Liver (tissue), 8 donors: ENCODE measurements at regions not wholly inside any gene's neighbourhood (a gene's known extent, or its start where the extent isn't known, plus 50 kb on each side); places are given as distances from the start of the nearest gene placed in this dataset.

Experiments used
- DNase-seq: peaks from one replicate; pipeline ENCODE4 v3.0.0-alpha.2; 2017; ENCODE audit warnings: low spot score
- H3K27ac ChIP-seq, 2 donors: one replicate each; pipeline ENCODE4 v1.7.0; 2013; ENCODE audit warnings: inconsistent platforms in 2 of 2, low read length in 2 of 2, control low read depth in 1 of 2, low read depth in 1 of 2, mild to moderate bottlenecking in 1 of 2
- H3K27me3 ChIP-seq, 4 donors: one replicate each; pipeline versions ENCODE4 v1.6.1 to v1.7.0; 2013; ENCODE audit warnings: low read length in 3 of 4, inconsistent platforms in 1 of 4, mild to moderate bottlenecking in 1 of 4, moderate library complexity in 1 of 4; ENCODE audit not compliant: control insufficient read depth in 4 of 4, insufficient read depth in 4 of 4
- H3K36me3 ChIP-seq, 4 donors: one replicate each; pipeline versions ENCODE4 v1.6.1 to v1.7.0; 2013; ENCODE audit warnings: low read length in 3 of 4, mild to moderate bottlenecking in 3 of 4, low read depth in 1 of 4, moderate library complexity in 1 of 4; ENCODE audit not compliant: control insufficient read depth in 4 of 4, insufficient read depth in 3 of 4
- H3K4me1 ChIP-seq, 4 donors: one replicate each; pipeline versions ENCODE4 v1.6.1 to v1.7.0; 2013; ENCODE audit warnings: low read length in 3 of 4, mild to moderate bottlenecking in 3 of 4, moderate library complexity in 1 of 4; ENCODE audit not compliant: control insufficient read depth in 4 of 4, insufficient read depth in 4 of 4
- H3K4me3 ChIP-seq, 3 donors: one replicate each; pipeline versions ENCODE4 v1.6.1 to v1.7.0; 2013; ENCODE audit warnings: low read length in 3 of 3, control low read depth in 1 of 3, low read depth in 1 of 3, mild to moderate bottlenecking in 1 of 3
- H3K9ac ChIP-seq, 2 donors: one replicate each; pipeline ENCODE4 v1.7.0; 2013; ENCODE audit warnings: low read length in 2 of 2, mild to moderate bottlenecking in 2 of 2, moderate library complexity in 2 of 2, control low read depth in 1 of 2, low read depth in 1 of 2
- H3K9me3 ChIP-seq, 4 donors: one replicate each; pipeline versions ENCODE4 v1.6.1 to v1.7.0; 2013; ENCODE audit warnings: low read length in 3 of 4; ENCODE audit not compliant: control insufficient read depth in 4 of 4
- EGR1 ChIP-seq, 2 donors: IDR thresholded peaks; 2 replicates each; pipeline ENCODE4 v1.6.1; 2016 to 2018; ENCODE audit warnings: antibody characterized with exemption in 2 of 2, low read depth in 2 of 2
- FOXA1 ChIP-seq: IDR thresholded peaks from 2 replicates; pipeline ENCODE4 v1.6.1; 2016; ENCODE audit warnings: antibody characterized with exemption
- FOXA2 ChIP-seq: IDR thresholded peaks from 2 replicates; pipeline ENCODE4 v1.6.1; 2016; ENCODE audit warnings: antibody characterized with exemption
- GABPA ChIP-seq, 2 donors: IDR thresholded peaks in 1 of 2; conservative IDR thresholded peaks in 1 of 2; 2 replicates each; pipeline ENCODE4 v1.6.1; 2016; ENCODE audit warnings: antibody characterized with exemption in 2 of 2, mild to moderate bottlenecking in 1 of 2, moderate library complexity in 1 of 2
- HNF4G ChIP-seq: IDR thresholded peaks from 2 replicates; pipeline ENCODE4 v1.6.1; 2016; ENCODE audit warnings: antibody characterized with exemption
- NR2F2 ChIP-seq: IDR thresholded peaks from 2 replicates; pipeline ENCODE4 v1.6.1; 2016; ENCODE audit warnings: antibody characterized with exemption
- RAD21 ChIP-seq, 2 donors: IDR thresholded peaks; 2 replicates each; pipeline ENCODE4 v1.6.1; 2016; ENCODE audit warnings: antibody characterized with exemption in 2 of 2, mild to moderate bottlenecking in 2 of 2
- RXRA ChIP-seq, 2 donors: IDR thresholded peaks; 2 replicates each; pipeline ENCODE4 v1.6.1; 2017 to 2018; ENCODE audit warnings: antibody characterized with exemption in 2 of 2, mild to moderate bottlenecking in 1 of 2
- SP1 ChIP-seq: IDR thresholded peaks from 2 replicates; pipeline ENCODE4 v1.6.1; 2018; ENCODE audit warnings: antibody characterized with exemption, mild to moderate bottlenecking
- TAF1 ChIP-seq: conservative IDR thresholded peaks from 2 replicates; pipeline ENCODE4 v1.6.1; 2016; ENCODE audit warnings: antibody characterized with exemption, mild to moderate bottlenecking
- YY1 ChIP-seq: IDR thresholded peaks from 2 replicates; pipeline ENCODE4 v1.6.1; 2016; ENCODE audit warnings: antibody characterized with exemption, mild to moderate bottlenecking
- WGBS: extraction: QIAGEN DNeasy Blood & Tissue Kit; methylation state at CpG from one replicate; pipeline ENCODE4 v1.1.7; 2013; 5-methylcytosine and 5-hydroxymethylcytosine counted together
- TF ChIP-seq, protein P1 (sequence below): IDR thresholded peaks from 2 replicates; pipeline ENCODE4 v1.6.1; 2016; ENCODE audit warnings: antibody characterized with exemption
- TF ChIP-seq, protein P2 (sequence below): IDR thresholded peaks from 2 replicates; pipeline ENCODE4 v1.6.1; 2016; ENCODE audit warnings: antibody characterized with exemption
- TF ChIP-seq, protein P3 (sequence below): fragments of 150-350 bp; IDR thresholded peaks from 2 replicates; pipeline ENCODE4 v1.5.1; 2017; ENCODE audit warnings: improper control_type of control experiment, low read depth, low read length; ENCODE audit not compliant: missing input control
- TF ChIP-seq, protein P4 (sequence below): IDR thresholded peaks from 2 replicates; pipeline ENCODE4 v1.6.1; 2016; ENCODE audit warnings: antibody characterized with exemption
- TF ChIP-seq, protein P5 (sequence below): IDR thresholded peaks from 2 replicates; pipeline ENCODE4 v1.6.1; 2016; ENCODE audit warnings: antibody characterized with exemption, mild to moderate bottlenecking
- donor health status: healthy.
- donor health status: healthy.
- donor health status: healthy.
- donor health status: healthy.
- donor health status: healthy.

DNA sequence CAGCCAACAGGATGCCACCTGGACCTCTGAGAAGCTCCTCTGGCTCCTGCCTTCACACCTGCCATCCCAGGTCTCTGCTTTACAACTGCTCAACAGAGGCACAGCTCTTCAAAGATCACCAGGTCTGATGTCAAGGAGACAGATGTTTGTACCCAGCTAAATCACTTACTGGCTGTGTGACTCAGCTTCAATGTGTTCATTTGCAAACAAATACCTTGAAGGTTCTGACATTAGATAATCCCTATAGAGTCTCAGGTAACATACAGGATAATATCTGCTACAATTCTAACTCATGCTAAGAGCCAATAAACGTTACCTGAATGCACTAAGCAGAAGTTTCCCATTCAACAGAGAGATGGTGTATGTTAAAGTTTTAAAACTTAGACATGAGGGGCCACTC is 163.4 kb upstream of the IGF1R start:
- 44% methylated on average over 1 of the region's 1 CpG for WGBS
- peaks cover 1 to 4% (median 3%) of the 10 kb centered on the region in 4 donors for H3K9me3 ChIP-seq
- no peak overlapping the region for H3K27ac ChIP-seq
- TF ChIP-seq FOXA2 (no peak), EGR1 (IDR thresholded peaks at IDR 0.05; ENCODE audit: low read depth in 2 of 2) (no peak), RXRA (IDR thresholded peaks at IDR 0.05) (no peak)
- TF ChIP-seq, protein P1, sequence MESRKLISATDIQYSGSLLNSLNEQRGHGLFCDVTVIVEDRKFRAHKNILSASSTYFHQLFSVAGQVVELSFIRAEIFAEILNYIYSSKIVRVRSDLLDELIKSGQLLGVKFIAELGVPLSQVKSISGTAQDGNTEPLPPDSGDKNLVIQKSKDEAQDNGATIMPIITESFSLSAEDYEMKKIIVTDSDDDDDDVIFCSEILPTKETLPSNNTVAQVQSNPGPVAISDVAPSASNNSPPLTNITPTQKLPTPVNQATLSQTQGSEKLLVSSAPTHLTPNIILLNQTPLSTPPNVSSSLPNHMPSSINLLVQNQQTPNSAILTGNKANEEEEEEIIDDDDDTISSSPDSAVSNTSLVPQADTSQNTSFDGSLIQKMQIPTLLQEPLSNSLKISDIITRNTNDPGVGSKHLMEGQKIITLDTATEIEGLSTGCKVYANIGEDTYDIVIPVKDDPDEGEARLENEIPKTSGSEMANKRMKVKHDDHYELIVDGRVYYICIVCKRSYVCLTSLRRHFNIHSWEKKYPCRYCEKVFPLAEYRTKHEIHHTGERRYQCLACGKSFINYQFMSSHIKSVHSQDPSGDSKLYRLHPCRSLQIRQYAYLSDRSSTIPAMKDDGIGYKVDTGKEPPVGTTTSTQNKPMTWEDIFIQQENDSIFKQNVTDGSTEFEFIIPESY, result no peak
- no peaks in the 10 kb centered on the region for H3K4me1 ChIP-seq
- H3K4me3 ChIP-seq, result no peak overlapping the region
- H3K9ac ChIP-seq, result no peak overlapping the region
- H3K36me3 ChIP-seq, result no peaks in the 10 kb centered on the region
- no peaks in the 10 kb centered on the region for H3K27me3 ChIP-seq
- no peak for DNase-seq

DNA sequence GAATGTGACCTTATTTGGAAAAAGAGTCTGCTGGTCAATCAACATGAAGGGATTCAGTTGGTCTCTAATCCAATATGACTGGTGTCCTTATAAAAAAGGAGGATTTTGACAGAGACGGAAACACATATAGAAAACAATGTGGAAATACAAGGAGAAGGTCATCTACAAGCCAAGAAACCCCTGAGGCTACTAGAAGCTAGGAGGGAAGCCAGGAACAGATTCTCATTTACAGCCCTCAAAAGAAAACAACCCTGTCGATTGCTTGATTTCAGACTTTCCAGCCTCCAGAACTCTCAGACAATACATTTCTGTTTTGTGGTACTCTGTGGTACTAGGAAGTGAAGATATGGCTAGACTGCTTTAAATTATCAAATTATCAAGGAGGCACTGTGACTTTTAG is 162.9 kb upstream of the IGF1R start:
- no peak for DNase-seq
- Histone ChIP-seq H3K9ac (no peak overlapping the region), H3K36me3 (no peaks in the 10 kb centered on the region), H3K4me1 (no peaks in the 10 kb centered on the region), H3K4me3 (no peak overlapping the region), H3K9me3 (peaks cover 1 to 4% (median 3%) of the 10 kb centered on the region in 4 donors), H3K27ac (no peak overlapping the region), H3K27me3 (no peaks in the 10 kb centered on the region)
- TF ChIP-seq TAF1, result no peak
- WGBS, result 84% methylated on average over 2 of the region's 2 CpGs

DNA sequence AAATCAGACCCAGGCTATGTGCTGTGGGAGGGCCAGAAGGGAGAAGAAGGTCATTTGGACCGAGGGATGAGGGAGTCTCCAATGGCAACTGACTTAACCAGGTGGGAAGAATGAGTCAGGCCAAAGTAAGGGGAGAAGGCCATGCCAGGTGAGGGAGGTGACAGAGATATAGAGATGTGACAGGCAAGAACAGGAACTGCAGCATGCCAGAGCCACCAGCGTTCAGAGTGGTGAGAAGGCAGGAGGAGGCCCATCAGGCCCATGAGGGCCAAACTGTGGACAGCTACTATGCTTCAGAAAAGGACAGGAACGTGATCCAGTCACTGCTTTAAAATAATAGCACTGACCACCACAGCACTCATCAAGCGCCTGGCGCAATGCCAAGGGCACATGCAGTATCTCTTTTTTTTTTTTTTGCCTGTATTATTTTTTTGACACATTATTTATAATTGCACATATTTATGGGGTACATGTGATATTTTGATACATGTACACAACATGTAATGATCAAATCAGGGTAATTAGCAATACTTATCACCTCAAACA is 154.3 kb upstream of the IGF1R start:
- no peak overlapping the region for H3K4me3 ChIP-seq
- H3K9me3 ChIP-seq, result peaks cover 0 to 13% (median under 1%) of the 10 kb centered on the region in 4 donors
- WGBS, result 76% methylated on average over 5 of the region's 5 CpGs
- no peaks in the 10 kb centered on the region for H3K27me3 ChIP-seq
- TF ChIP-seq, protein P2, sequence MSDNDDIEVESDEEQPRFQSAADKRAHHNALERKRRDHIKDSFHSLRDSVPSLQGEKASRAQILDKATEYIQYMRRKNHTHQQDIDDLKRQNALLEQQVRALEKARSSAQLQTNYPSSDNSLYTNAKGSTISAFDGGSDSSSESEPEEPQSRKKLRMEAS, result no peak
- TF ChIP-seq EGR1 (IDR thresholded peaks at IDR 0.05; ENCODE audit: low read depth in 2 of 2) (no peak), TAF1 (no peak)
- no peaks in the 10 kb centered on the region for H3K4me1 ChIP-seq
- H3K36me3 ChIP-seq, result no peaks in the 10 kb centered on the region
- no peak overlapping the region for H3K27ac ChIP-seq
- no peak for DNase-seq
- no peak overlapping the region for H3K9ac ChIP-seq

DNA sequence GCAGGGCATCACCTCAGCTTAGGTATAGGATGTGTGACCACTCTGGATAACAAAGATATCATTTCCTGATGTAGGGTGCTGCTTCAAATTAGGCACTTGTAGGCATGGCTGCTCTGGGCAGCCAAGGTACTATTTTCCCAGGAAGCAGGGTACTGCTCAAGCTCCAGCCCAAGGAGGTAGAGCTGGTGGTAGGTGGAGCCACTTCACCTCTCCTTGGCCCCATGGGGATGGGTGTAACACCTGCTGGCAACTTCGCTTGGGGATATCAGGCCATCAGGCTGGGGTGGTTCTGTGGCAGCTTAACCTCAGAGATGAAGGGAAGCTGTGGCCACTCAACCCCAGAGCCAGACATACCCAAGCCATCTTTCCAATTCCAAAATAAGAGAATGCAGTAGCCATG is 147.1 kb upstream of the IGF1R start:
- WGBS, result 79% methylated on average over 1 of the region's 1 CpG
- no peaks in the 10 kb centered on the region for H3K4me1 ChIP-seq
- no peak for DNase-seq
- no peak for TF ChIP-seq TAF1
- TF ChIP-seq GABPA (IDR thresholded peaks at IDR 0.05 in 1 of 2, conservative IDR thresholded peaks at IDR 0.05 in 1 of 2), result no peak
- TF ChIP-seq, protein P3, sequence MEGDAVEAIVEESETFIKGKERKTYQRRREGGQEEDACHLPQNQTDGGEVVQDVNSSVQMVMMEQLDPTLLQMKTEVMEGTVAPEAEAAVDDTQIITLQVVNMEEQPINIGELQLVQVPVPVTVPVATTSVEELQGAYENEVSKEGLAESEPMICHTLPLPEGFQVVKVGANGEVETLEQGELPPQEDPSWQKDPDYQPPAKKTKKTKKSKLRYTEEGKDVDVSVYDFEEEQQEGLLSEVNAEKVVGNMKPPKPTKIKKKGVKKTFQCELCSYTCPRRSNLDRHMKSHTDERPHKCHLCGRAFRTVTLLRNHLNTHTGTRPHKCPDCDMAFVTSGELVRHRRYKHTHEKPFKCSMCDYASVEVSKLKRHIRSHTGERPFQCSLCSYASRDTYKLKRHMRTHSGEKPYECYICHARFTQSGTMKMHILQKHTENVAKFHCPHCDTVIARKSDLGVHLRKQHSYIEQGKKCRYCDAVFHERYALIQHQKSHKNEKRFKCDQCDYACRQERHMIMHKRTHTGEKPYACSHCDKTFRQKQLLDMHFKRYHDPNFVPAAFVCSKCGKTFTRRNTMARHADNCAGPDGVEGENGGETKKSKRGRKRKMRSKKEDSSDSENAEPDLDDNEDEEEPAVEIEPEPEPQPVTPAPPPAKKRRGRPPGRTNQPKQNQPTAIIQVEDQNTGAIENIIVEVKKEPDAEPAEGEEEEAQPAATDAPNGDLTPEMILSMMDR, result no peak
- no peak for TF ChIP-seq FOXA1
- TF ChIP-seq HNF4G, result no peak
- TF ChIP-seq YY1, result no peak
- TF ChIP-seq, protein P2, result no peak
- TF ChIP-seq SP1, result no peak
- TF ChIP-seq EGR1 (IDR thresholded peaks at IDR 0.05; ENCODE audit: low read depth in 2 of 2), result no peak
- no peak for TF ChIP-seq NR2F2
- no peak for TF ChIP-seq RXRA (IDR thresholded peaks at IDR 0.05)
- TF ChIP-seq, protein P4, sequence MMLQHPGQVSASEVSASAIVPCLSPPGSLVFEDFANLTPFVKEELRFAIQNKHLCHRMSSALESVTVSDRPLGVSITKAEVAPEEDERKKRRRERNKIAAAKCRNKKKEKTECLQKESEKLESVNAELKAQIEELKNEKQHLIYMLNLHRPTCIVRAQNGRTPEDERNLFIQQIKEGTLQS, result no peak
- TF ChIP-seq RAD21 (IDR thresholded peaks at IDR 0.05), result no peak
- TF ChIP-seq, protein P5, sequence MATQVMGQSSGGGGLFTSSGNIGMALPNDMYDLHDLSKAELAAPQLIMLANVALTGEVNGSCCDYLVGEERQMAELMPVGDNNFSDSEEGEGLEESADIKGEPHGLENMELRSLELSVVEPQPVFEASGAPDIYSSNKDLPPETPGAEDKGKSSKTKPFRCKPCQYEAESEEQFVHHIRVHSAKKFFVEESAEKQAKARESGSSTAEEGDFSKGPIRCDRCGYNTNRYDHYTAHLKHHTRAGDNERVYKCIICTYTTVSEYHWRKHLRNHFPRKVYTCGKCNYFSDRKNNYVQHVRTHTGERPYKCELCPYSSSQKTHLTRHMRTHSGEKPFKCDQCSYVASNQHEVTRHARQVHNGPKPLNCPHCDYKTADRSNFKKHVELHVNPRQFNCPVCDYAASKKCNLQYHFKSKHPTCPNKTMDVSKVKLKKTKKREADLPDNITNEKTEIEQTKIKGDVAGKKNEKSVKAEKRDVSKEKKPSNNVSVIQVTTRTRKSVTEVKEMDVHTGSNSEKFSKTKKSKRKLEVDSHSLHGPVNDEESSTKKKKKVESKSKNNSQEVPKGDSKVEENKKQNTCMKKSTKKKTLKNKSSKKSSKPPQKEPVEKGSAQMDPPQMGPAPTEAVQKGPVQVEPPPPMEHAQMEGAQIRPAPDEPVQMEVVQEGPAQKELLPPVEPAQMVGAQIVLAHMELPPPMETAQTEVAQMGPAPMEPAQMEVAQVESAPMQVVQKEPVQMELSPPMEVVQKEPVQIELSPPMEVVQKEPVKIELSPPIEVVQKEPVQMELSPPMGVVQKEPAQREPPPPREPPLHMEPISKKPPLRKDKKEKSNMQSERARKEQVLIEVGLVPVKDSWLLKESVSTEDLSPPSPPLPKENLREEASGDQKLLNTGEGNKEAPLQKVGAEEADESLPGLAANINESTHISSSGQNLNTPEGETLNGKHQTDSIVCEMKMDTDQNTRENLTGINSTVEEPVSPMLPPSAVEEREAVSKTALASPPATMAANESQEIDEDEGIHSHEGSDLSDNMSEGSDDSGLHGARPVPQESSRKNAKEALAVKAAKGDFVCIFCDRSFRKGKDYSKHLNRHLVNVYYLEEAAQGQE, result no peak

More for the DNA sequence above, 147.1 kb upstream of the IGF1R start:
- Histone ChIP-seq H3K27ac (no peak overlapping the region), H3K4me3 (no peak overlapping the region), H3K27me3 (no peaks in the 10 kb centered on the region), H3K36me3 (no peaks in the 10 kb centered on the region), H3K9me3 (peaks cover 2 to 15% (median 4%) of the 10 kb centered on the region in 4 donors), H3K9ac (no peak overlapping the region)
